OCI-LY3 (cell line): ENCODE measurements at regions not wholly inside any gene's neighbourhood (a gene's known extent, or its start where the extent isn't known, plus 50 kb on each side); places are given as distances from the start of the nearest gene placed in this dataset.

Experiments
- H2AFZ ChIP-seq: fragments of 200-600, 300-600 bp; shearing (Covaris generic); 2 replicates; pipeline ENCODE4 v1.6.0; 2014; ENCODE audit warnings: antibody characterized with exemption, low read depth, low read length
- H3K27ac ChIP-seq: fragments of 200-600, 300-600 bp; sonication (generic); 2 replicates; pipeline ENCODE4 v1.5.1; 2014; ENCODE audit warnings: mild to moderate bottlenecking, low read length, moderate library complexity, mixed read lengths
- H3K27me3 ChIP-seq: fragments of 200-600, 300-600 bp; sonication (generic); 2 replicates; pipeline ENCODE4 v1.6.1; 2014; ENCODE audit warnings: low read depth, low read length, mixed read lengths
- H3K36me3 ChIP-seq: fragments of 200-600, 300-600 bp; sonication (generic); replicated peaks from 2 replicates; pipeline ENCODE3; 2014; ENCODE audit warnings: low read depth, low read length, mixed read lengths
- H3K4me1 ChIP-seq: fragments of 300-600, 200-600 bp; sonication (generic); 2 replicates; pipeline ENCODE4 v1.6.1; 2014; ENCODE audit warnings: low read length, mixed read lengths
- H3K4me2 ChIP-seq: fragments of 200-600, 300-600 bp; sonication (generic); 2 replicates; pipeline ENCODE4 v1.6.1; 2014; ENCODE audit warnings: low read length, mixed read lengths
- H3K4me3 ChIP-seq: fragments of 300-600, 200-600 bp; sonication (generic); 2 replicates; pipeline ENCODE4 v1.5.1; 2014; ENCODE audit warnings: antibody characterized with exemption, mild to moderate bottlenecking, low read length, moderate library complexity
- H3K79me2 ChIP-seq: fragments of 300-600, 200-600 bp; shearing (Covaris generic); 2 replicates; pipeline ENCODE4 v1.6.1; 2014; ENCODE audit warnings: mild to moderate bottlenecking, low read length, mixed read lengths
- H3K9ac ChIP-seq: fragments of 300-600, 200-600 bp; shearing (Covaris generic); 2 replicates; pipeline ENCODE4 v1.6.0; 2014; ENCODE audit warnings: mild to moderate bottlenecking, low read length, moderate library complexity
- H3K9me3 ChIP-seq: fragments of 200-600, 300-600 bp; shearing (Covaris generic); 2 replicates; pipeline ENCODE4 v1.6.1; 2014; ENCODE audit warnings: low read length, mixed read lengths; ENCODE audit not compliant: insufficient read depth
- H4K20me1 ChIP-seq: fragments of 200-600, 300-600 bp; sonication (generic); 2 replicates; pipeline ENCODE4 v1.6.1; 2016; ENCODE audit warnings: low read length, mixed read lengths; ENCODE audit not compliant: insufficient read depth
- EZH2phosphoT487 ChIP-seq: fragments of 200-600 bp; shearing (Covaris generic); IDR thresholded peaks from 2 replicates; pipeline ENCODE4 v1.6.1; 2018; ENCODE audit warnings: antibody characterized with exemption, mixed run types, low read depth
- TF ChIP-seq, protein P1 (sequence below): fragments of 200-600, 300-600 bp; sonication (generic); IDR thresholded peaks from 2 replicates; pipeline ENCODE4 v1.5.1; 2014; ENCODE audit warnings: antibody characterized with exemption, low read length, low read depth

GRCh38 chr6:170041526-170041925 is 249.4 kb downstream of the DLL1 start:
- no peak overlapping the region for H3K4me3 ChIP-seq
- no peaks in the 10 kb centered on the region for H3K27me3 ChIP-seq
- H3K79me2 ChIP-seq = no peaks in the 10 kb centered on the region
- no peak overlapping the region for H2AFZ ChIP-seq
- H3K4me2 ChIP-seq = no peak overlapping the region
- TF ChIP-seq, protein P1, sequence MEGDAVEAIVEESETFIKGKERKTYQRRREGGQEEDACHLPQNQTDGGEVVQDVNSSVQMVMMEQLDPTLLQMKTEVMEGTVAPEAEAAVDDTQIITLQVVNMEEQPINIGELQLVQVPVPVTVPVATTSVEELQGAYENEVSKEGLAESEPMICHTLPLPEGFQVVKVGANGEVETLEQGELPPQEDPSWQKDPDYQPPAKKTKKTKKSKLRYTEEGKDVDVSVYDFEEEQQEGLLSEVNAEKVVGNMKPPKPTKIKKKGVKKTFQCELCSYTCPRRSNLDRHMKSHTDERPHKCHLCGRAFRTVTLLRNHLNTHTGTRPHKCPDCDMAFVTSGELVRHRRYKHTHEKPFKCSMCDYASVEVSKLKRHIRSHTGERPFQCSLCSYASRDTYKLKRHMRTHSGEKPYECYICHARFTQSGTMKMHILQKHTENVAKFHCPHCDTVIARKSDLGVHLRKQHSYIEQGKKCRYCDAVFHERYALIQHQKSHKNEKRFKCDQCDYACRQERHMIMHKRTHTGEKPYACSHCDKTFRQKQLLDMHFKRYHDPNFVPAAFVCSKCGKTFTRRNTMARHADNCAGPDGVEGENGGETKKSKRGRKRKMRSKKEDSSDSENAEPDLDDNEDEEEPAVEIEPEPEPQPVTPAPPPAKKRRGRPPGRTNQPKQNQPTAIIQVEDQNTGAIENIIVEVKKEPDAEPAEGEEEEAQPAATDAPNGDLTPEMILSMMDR = no peak
- TF ChIP-seq EZH2phosphoT487 = no peak
- no peak overlapping the region for H3K9ac ChIP-seq
- H4K20me1 ChIP-seq = no peaks in the 10 kb centered on the region
- no peak overlapping the region for H3K27ac ChIP-seq
- no peaks in the 10 kb centered on the region for H3K4me1 ChIP-seq
- H3K36me3 ChIP-seq = no peaks in the 10 kb centered on the region
- H3K9me3 ChIP-seq = no peaks in the 10 kb centered on the region

- no peaks in the 10 kb centered on the region for H4K20me1 ChIP-seq
- no peak overlapping the region for H3K4me3 ChIP-seq
- no peak overlapping the region for H3K27ac ChIP-seq
- H2AFZ ChIP-seq = no peak overlapping the region
- H3K27me3 ChIP-seq = no peaks in the 10 kb centered on the region
- no peak for TF ChIP-seq EZH2phosphoT487
- TF ChIP-seq, protein P1 = no peak
- H3K4me1 ChIP-seq = no peaks in the 10 kb centered on the region
- H3K79me2 ChIP-seq = no peaks in the 10 kb centered on the region
- H3K4me2 ChIP-seq = no peak overlapping the region
- no peaks in the 10 kb centered on the region for H3K36me3 ChIP-seq
- no peaks in the 10 kb centered on the region for H3K9me3 ChIP-seq
- no peak overlapping the region for H3K9ac ChIP-seq
Observed at GRCh38 chr6:170040906-170041305, 250.0 kb downstream of the DLL1 start.

GRCh38 chr6:170040115-170040500 is 250.8 kb downstream of the DLL1 start:
- TF ChIP-seq, protein P1 = no peak
- TF ChIP-seq EZH2phosphoT487 = no peak

DNA sequence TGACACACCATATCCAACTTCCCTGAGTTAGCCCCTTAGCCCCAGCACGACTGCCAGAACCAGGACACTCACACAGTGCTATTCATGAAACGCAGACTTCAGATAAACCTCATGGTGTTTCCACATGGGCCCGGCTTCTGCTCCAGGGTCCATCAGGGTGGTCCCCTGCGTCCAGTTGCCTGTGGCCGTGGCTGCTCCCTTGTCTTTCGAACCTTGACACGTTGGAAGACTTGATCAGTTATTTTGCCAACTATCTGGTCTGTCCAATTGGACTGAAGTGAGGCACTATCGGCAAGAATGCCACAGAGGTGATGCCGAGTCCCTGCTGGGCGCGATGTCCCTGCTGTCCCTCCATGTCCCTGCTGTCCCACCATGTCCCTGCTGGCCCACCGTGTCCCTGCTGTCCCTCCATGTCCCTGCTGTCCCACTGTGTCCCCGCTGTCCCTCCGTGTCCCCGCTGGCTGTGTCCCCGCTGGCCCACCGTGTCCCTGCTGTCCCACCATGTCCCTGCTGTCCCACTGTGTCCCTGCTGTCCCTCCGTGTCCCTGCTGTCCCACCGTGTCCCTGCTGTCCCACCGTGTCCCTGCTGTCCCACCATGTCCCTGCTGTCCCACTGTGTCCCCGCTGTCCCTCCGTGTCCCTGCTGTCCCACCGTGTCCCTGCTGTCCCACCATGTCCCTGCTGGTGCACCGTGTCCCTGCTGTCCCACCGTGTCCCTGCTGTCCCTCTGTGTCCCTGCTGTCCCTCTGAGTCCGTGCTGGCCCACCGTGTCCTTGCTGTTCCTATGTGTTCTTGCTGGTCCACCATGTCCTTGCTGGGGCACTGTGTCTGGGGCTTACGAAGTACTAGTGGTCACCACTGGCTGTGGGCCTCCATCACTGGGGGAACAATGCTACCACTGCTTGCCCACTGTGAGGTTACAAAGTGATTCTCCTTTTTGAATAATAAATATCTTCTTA is 251.4 kb downstream of the DLL1 start:
- H3K27me3 ChIP-seq = no peaks in the 10 kb centered on the region

More at GRCh38 chr6:170040115-170040500, 250.8 kb downstream of the DLL1 start:
- Histone ChIP-seq H3K27me3 (no peaks in the 10 kb centered on the region), H4K20me1 (no peaks in the 10 kb centered on the region), H2AFZ (no peak overlapping the region), H3K27ac (no peak overlapping the region), H3K9me3 (no peaks in the 10 kb centered on the region), H3K4me3 (no peak overlapping the region), H3K36me3 (no peaks in the 10 kb centered on the region), H3K9ac (no peak overlapping the region), H3K4me2 (no peak overlapping the region), H3K79me2 (no peaks in the 10 kb centered on the region), H3K4me1 (no peaks in the 10 kb centered on the region)

More for the DNA sequence above, 251.4 kb downstream of the DLL1 start:
- Histone ChIP-seq H4K20me1 (no peaks in the 10 kb centered on the region), H3K36me3 (no peaks in the 10 kb centered on the region), H3K27ac (no peak overlapping the region), H3K9me3 (no peaks in the 10 kb centered on the region), H3K4me1 (no peaks in the 10 kb centered on the region), H3K4me2 (no peak overlapping the region), H3K4me3 (no peak overlapping the region), H2AFZ (no peak overlapping the region), H3K9ac (no peak overlapping the region), H3K79me2 (no peaks in the 10 kb centered on the region)
- TF ChIP-seq, protein P1 = no peak
- no peak for TF ChIP-seq EZH2phosphoT487
